22Rv1 (cell line): ENCODE measurements at regions not wholly inside any gene's neighbourhood (a gene's known extent, or its start where the extent isn't known, plus 50 kb on each side); places are given as distances from the start of the nearest gene placed in this dataset.

Source experiments
- H3K27ac ChIP-seq: fragments of 450-650 bp; 2 replicates; pipeline ENCODE4 v1.5.1; 2017
- CTCF ChIP-seq: fragments of 450-650 bp; IDR thresholded peaks from 2 replicates; pipeline ENCODE4 v1.5.1; 2017; ENCODE audit warnings: mild to moderate bottlenecking
- ZFX ChIP-seq: fragments of 450-650 bp; IDR thresholded peaks from 2 replicates; pipeline ENCODE4 v1.6.1; 2017; ENCODE audit warnings: antibody characterized with exemption, borderline replicate concordance

- H3K27ac ChIP-seq = no peak overlapping the region
- TF ChIP-seq CTCF = no peak
- TF ChIP-seq ZFX = no peak
These were observed 101.9 kb upstream of the MTPN start for GRCh38 chr7:136079066-136079465.

GRCh38 chr7:136078630-136079029 is 101.5 kb upstream of the MTPN start:
- no peak overlapping the region for H3K27ac ChIP-seq
- TF ChIP-seq ZFX (no peak), CTCF (no peak)

GRCh38 chr7:136076954-136077353 is 99.8 kb upstream of the MTPN start:
- no peak overlapping the region for H3K27ac ChIP-seq
- TF ChIP-seq ZFX = no peak
- no peak for TF ChIP-seq CTCF

- H3K27ac ChIP-seq = no peak overlapping the region
- TF ChIP-seq CTCF = no peak
- no peak for TF ChIP-seq ZFX
These were observed 97.7 kb upstream of the MTPN start for GRCh38 chr7:136074843-136075242.

- no peak overlapping the region for H3K27ac ChIP-seq
- no peak for TF ChIP-seq ZFX
- TF ChIP-seq CTCF = no peak
These were observed 95.3 kb upstream of the MTPN start for GRCh38 chr7:136072447-136072846.

- TF ChIP-seq CTCF = no peak
- no peak for TF ChIP-seq ZFX
- no peak overlapping the region for H3K27ac ChIP-seq
These were observed 93.8 kb upstream of the MTPN start for GRCh38 chr7:136070736-136071505.

GRCh38 chr7:136069840-136070529 is 92.8 kb upstream of the MTPN start:
- no peak overlapping the region for H3K27ac ChIP-seq
- no peak for TF ChIP-seq ZFX
- TF ChIP-seq CTCF = no peak
